ENCODE measurements at regions not wholly inside any gene's neighbourhood (a gene's known extent, or its start where the extent isn't known, plus 50 kb on each side); places are given as distances from the start of the nearest gene placed in this dataset.

- ChIA-PET POLR2A (no interaction called here), CTCF (no interaction called here)
- Mint-ChIP-seq H3K4me1 (ENCODE audit: low read depth) (no peaks in the 10 kb centered on the region), H3K36me3 (ENCODE audit: low read depth) (no peaks in the 10 kb centered on the region), H3K27me3 (peaks cover 2% of the 10 kb centered on the region), H3K9me3 (no peaks in the 10 kb centered on the region), H3K4me3 (no peak overlapping the region), H3K27ac (no peak overlapping the region)
- Histone ChIP-seq H3K27me3 (ENCODE audit: control insufficient read depth in 1 of 2, insufficient read depth in 2 of 2, low read length in 2 of 2) (no peaks in the 10 kb centered on the region), H3K4me1 (ENCODE audit: insufficient read depth, low read length) (no peaks in the 10 kb centered on the region), H3K4me3 (ENCODE audit: low read length) (no peak overlapping the region), H3K36me3 (ENCODE audit: insufficient read depth, low read length) (no peaks in the 10 kb centered on the region), H3K9me3 (ENCODE audit: control insufficient read depth in 1 of 2, insufficient read depth in 1 of 2, low read length in 2 of 2) (no peaks in the 10 kb centered on the region), H3K27ac (ENCODE audit: low read depth in 1 of 2, low read length in 2 of 2) (no peak overlapping the region)
- intact Hi-C loops (cut with DNase I, micrococcal nuclease): no loop called here
- ATAC-seq (ENCODE audit: poor library complexity): no peak
- TF ChIP-seq CTCF (IDR thresholded peaks at IDR 0.05): no peak
- no peak for DNase-seq
Measured at GRCh38 chr1:178575611-178576361, 62.9 kb downstream of the TEX35 start.

- peaks cover 5% of the 10 kb centered on the region for H3K27me3 Mint-ChIP-seq
- DNase-seq: no peak
- no peaks in the 10 kb centered on the region for H3K9me3 Mint-ChIP-seq
- no peaks in the 10 kb centered on the region for H3K36me3 ChIP-seq (ENCODE audit: insufficient read depth, low read length)
- ATAC-seq (ENCODE audit: poor library complexity): no peak
- H3K27me3 ChIP-seq (ENCODE audit: control insufficient read depth in 1 of 2, insufficient read depth in 2 of 2, low read length in 2 of 2): no peaks in the 10 kb centered on the region
- no peaks in the 10 kb centered on the region for H3K4me1 Mint-ChIP-seq (ENCODE audit: low read depth)
- H3K9me3 ChIP-seq (ENCODE audit: control insufficient read depth in 1 of 2, insufficient read depth in 1 of 2, low read length in 2 of 2): no peaks in the 10 kb centered on the region
- no peak overlapping the region for H3K4me3 Mint-ChIP-seq
- H3K36me3 Mint-ChIP-seq (ENCODE audit: low read depth): no peaks in the 10 kb centered on the region
- no peak for TF ChIP-seq CTCF (IDR thresholded peaks at IDR 0.05)
- no peak overlapping the region for H3K27ac Mint-ChIP-seq
- ChIA-PET POLR2A (no interaction called here), CTCF (no interaction called here)
- intact Hi-C loops (cut with DNase I, micrococcal nuclease): no loop called here
- H3K4me1 ChIP-seq (ENCODE audit: insufficient read depth, low read length): no peaks in the 10 kb centered on the region
- H3K4me3 ChIP-seq (ENCODE audit: low read length): no peak overlapping the region
- no peak overlapping the region for H3K27ac ChIP-seq (ENCODE audit: low read depth in 1 of 2, low read length in 2 of 2)
Measured at GRCh38 chr1:178576841-178577240, 63.9 kb downstream of the TEX35 start.

GRCh38 chr1:178577882-178578281 lies 65.0 kb downstream of the TEX35 start:
- no peaks in the 10 kb centered on the region for H3K36me3 ChIP-seq (ENCODE audit: insufficient read depth, low read length)
- no peak for ATAC-seq (ENCODE audit: poor library complexity)
- POLR2A ChIA-PET: no interaction called here
- no peaks in the 10 kb centered on the region for H3K9me3 Mint-ChIP-seq
- CTCF ChIA-PET: no interaction called here
- intact Hi-C loops (cut with DNase I, micrococcal nuclease): no loop called here
- H3K27ac ChIP-seq (ENCODE audit: low read depth in 1 of 2, low read length in 2 of 2): no peak overlapping the region
- H3K27me3 ChIP-seq (ENCODE audit: control insufficient read depth in 1 of 2, insufficient read depth in 2 of 2, low read length in 2 of 2): no peaks in the 10 kb centered on the region
- no peaks in the 10 kb centered on the region for H3K36me3 Mint-ChIP-seq (ENCODE audit: low read depth)
- TF ChIP-seq CTCF (IDR thresholded peaks at IDR 0.05): no peak
- H3K9me3 ChIP-seq (ENCODE audit: control insufficient read depth in 1 of 2, insufficient read depth in 1 of 2, low read length in 2 of 2): no peaks in the 10 kb centered on the region
- no peak overlapping the region for H3K4me3 ChIP-seq (ENCODE audit: low read length)
- no peaks in the 10 kb centered on the region for H3K4me1 ChIP-seq (ENCODE audit: insufficient read depth, low read length)
- no peak for DNase-seq
- H3K4me3 Mint-ChIP-seq: no peak overlapping the region
- H3K27me3 Mint-ChIP-seq: peaks cover 10% of the 10 kb centered on the region
- no peak overlapping the region for H3K27ac Mint-ChIP-seq
- no peaks in the 10 kb centered on the region for H3K4me1 Mint-ChIP-seq (ENCODE audit: low read depth)
